H9 (cell line): ENCODE measurements at regions not wholly inside any gene's neighbourhood (a gene's known extent, or its start where the extent isn't known, plus 50 kb on each side); places are given as distances from the start of the nearest gene placed in this dataset.

Experiments used
- DNase-seq: peaks from one replicate; pipeline ENCODE4 v3.0.0-alpha.2; 2017
- H2AFZ ChIP-seq: one replicate; pipeline ENCODE4 v1.6.1; 2013; ENCODE audit warnings: mild to moderate bottlenecking, low read length, control low read depth, moderate library complexity
- H2AK5ac ChIP-seq: 2 replicates; pipeline ENCODE4 v1.6.1; 2013; ENCODE audit warnings: low read length, control low read depth, mixed read lengths; ENCODE audit not compliant: insufficient read length
- H2BK120ac ChIP-seq: one replicate; pipeline ENCODE4 v1.6.1; 2013; ENCODE audit warnings: low read depth, mild to moderate bottlenecking, low read length, control low read depth, inconsistent platforms; ENCODE audit not compliant: poor library complexity, severe bottlenecking
- H2BK12ac ChIP-seq: 2 replicates; pipeline ENCODE4 v1.6.1; 2013; ENCODE audit warnings: low read length, control low read depth, mixed read lengths, low read depth; ENCODE audit not compliant: insufficient read length
- H2BK15ac ChIP-seq: 2 replicates; pipeline ENCODE4 v1.6.1; 2013; ENCODE audit warnings: low read depth, low read length, control low read depth
- H2BK20ac ChIP-seq: one replicate; pipeline ENCODE4 v1.6.1; 2013; ENCODE audit warnings: low read depth, mild to moderate bottlenecking, low read length, control low read depth, inconsistent platforms; ENCODE audit not compliant: poor library complexity, severe bottlenecking
- H2BK5ac ChIP-seq: 2 replicates; pipeline ENCODE4 v1.6.1; 2013; ENCODE audit warnings: low read length, control low read depth, mixed read lengths; ENCODE audit not compliant: insufficient read length
- H3K14ac ChIP-seq: 2 replicates; pipeline ENCODE4 v1.6.1; 2013; ENCODE audit warnings: low read length, control low read depth; ENCODE audit not compliant: insufficient read depth
- H3K18ac ChIP-seq: 2 replicates; pipeline ENCODE4 v1.6.1; 2013; ENCODE audit warnings: low read depth, mild to moderate bottlenecking, mixed read lengths, low read length, control low read depth; ENCODE audit not compliant: insufficient read length
- H3K23ac ChIP-seq: 2 replicates; pipeline ENCODE4 v1.6.1; 2013; ENCODE audit warnings: low read length, control low read depth, mixed read lengths, low read depth; ENCODE audit not compliant: insufficient read length
- H3K23me2 ChIP-seq: 2 replicates; pipeline ENCODE4 v1.6.1; 2013; ENCODE audit warnings: low read depth, mild to moderate bottlenecking, mixed read lengths, low read length, control low read depth; ENCODE audit not compliant: insufficient read length, poor library complexity, severe bottlenecking
- H3K27ac ChIP-seq: 2 replicates; pipeline ENCODE4 v1.5.1; 2013; ENCODE audit warnings: low read length, control low read depth, mixed read lengths, low read depth; ENCODE audit not compliant: insufficient read length
- H3K27me3 ChIP-seq: 2 replicates; pipeline ENCODE4 v1.6.1; 2013; ENCODE audit warnings: low read length, control low read depth, inconsistent platforms; ENCODE audit not compliant: insufficient read depth
- H3K4ac ChIP-seq: 2 replicates; pipeline ENCODE4 v1.6.1; 2013; ENCODE audit warnings: low read depth, mild to moderate bottlenecking, control low read depth, inconsistent platforms, low read length, moderate library complexity
- H3K4me1 ChIP-seq: 2 replicates; pipeline ENCODE4 v1.6.1; 2013; ENCODE audit warnings: low read length, control low read depth, inconsistent platforms; ENCODE audit not compliant: insufficient read depth
- H3K4me2 ChIP-seq: 2 replicates; pipeline ENCODE4 v1.6.1; 2013; ENCODE audit warnings: low read length, control low read depth, mixed read lengths; ENCODE audit not compliant: insufficient read length, insufficient read depth
- H3K56ac ChIP-seq: 2 replicates; pipeline ENCODE4 v1.6.1; 2013; ENCODE audit warnings: low read depth, mild to moderate bottlenecking, mixed read lengths, low read length, control low read depth; ENCODE audit not compliant: insufficient read length
- H3K79me1 ChIP-seq: 2 replicates; pipeline ENCODE4 v1.6.1; 2013; ENCODE audit warnings: low read depth, mild to moderate bottlenecking, moderate library complexity, low read length, control low read depth, inconsistent platforms; ENCODE audit not compliant: insufficient read depth, poor library complexity, severe bottlenecking
- H3K79me2 ChIP-seq: 2 replicates; pipeline ENCODE4 v1.6.1; 2013; ENCODE audit warnings: low read length, control low read depth, inconsistent platforms; ENCODE audit not compliant: insufficient read depth
- H3K9ac ChIP-seq: 2 replicates; pipeline ENCODE4 v1.6.1; 2013; ENCODE audit warnings: low read length, control low read depth, mixed read lengths; ENCODE audit not compliant: insufficient read length; ENCODE audit errors: extremely low read depth
- H3K9me3 ChIP-seq: one replicate; pipeline ENCODE4 v1.6.1; 2013; ENCODE audit warnings: low read depth, low read length, inconsistent platforms; ENCODE audit not compliant: control insufficient read depth
- H3T11ph ChIP-seq: one replicate; pipeline ENCODE4 v1.6.1; 2013; ENCODE audit warnings: mild to moderate bottlenecking, low read length, control low read depth, inconsistent platforms
- H4K20me1 ChIP-seq: one replicate; pipeline ENCODE4 v1.6.1; 2013; ENCODE audit not compliant: control insufficient read depth, insufficient read length, insufficient read depth
- H4K5ac ChIP-seq: 2 replicates; pipeline ENCODE4 v1.6.1; 2013; ENCODE audit warnings: low read depth, mild to moderate bottlenecking, mixed read lengths, low read length, control low read depth; ENCODE audit not compliant: insufficient read length
- H4K8ac ChIP-seq: replicated peaks from 2 replicates; pipeline ENCODE4 v1.6.1; 2013; ENCODE audit warnings: low read length, control low read depth, mixed read lengths, low read depth; ENCODE audit not compliant: insufficient read length
- H4K91ac ChIP-seq: 2 replicates; pipeline ENCODE4 v1.6.1; 2013; ENCODE audit warnings: low read depth, mild to moderate bottlenecking, moderate library complexity, mixed read lengths, low read length, control low read depth; ENCODE audit not compliant: insufficient read length
- H3K27ac Mint-ChIP-seq, 3 experiments: 2 replicates in 2 of 3; 3 replicates in 1 of 3; pipeline ENCODE4 v1.8.0; 2020 to 2021; ENCODE audit warnings: mixed read lengths in 3 of 3, mild to moderate bottlenecking in 1 of 3, moderate library complexity in 1 of 3
- H3K27me3 Mint-ChIP-seq: 2 replicates; pipeline ENCODE4 v1.8.0; 2021; ENCODE audit warnings: low read depth, mild to moderate bottlenecking, moderate library complexity, mixed read lengths
- H3K36me3 Mint-ChIP-seq, 3 experiments: 2 replicates in 2 of 3; 3 replicates in 1 of 3; pipeline ENCODE4 v1.8.0; 2020 to 2021; ENCODE audit warnings: low read depth in 3 of 3, mixed read lengths in 3 of 3; ENCODE audit not compliant: insufficient read depth in 1 of 3
- H3K4me1 Mint-ChIP-seq, 2 experiments: 2 replicates each; pipeline ENCODE4 v1.8.0; 2020; ENCODE audit warnings: mixed read lengths in 2 of 2
- H3K4me3 Mint-ChIP-seq, 2 experiments: 2 replicates in 1 of 2; 3 replicates in 1 of 2; pipeline ENCODE4 v1.8.0; 2020 to 2021; ENCODE audit warnings: mild to moderate bottlenecking in 2 of 2, mixed read lengths in 2 of 2, moderate library complexity in 1 of 2
- H3K9me3 Mint-ChIP-seq, 2 experiments: 2 replicates in 1 of 2; 3 replicates in 1 of 2; pipeline ENCODE4 v1.8.0; 2020; ENCODE audit warnings: mild to moderate bottlenecking in 2 of 2, mixed read lengths in 2 of 2, moderate library complexity in 1 of 2
- CTCF ChIP-seq: fragments of 200-600 bp; sonication (generic); conservative IDR thresholded peaks from 3 replicates; pipeline ENCODE4 v1.8.0; 2021; ENCODE audit warnings: antibody characterized with exemption, mild to moderate bottlenecking
- WGBS: extraction: QIAGEN DNeasy Blood & Tissue Kit; methylation state at CpG from one replicate; pipeline ENCODE4 v1.1.7; 2013; ENCODE audit warnings: missing lambda C conversion rate, low lambda C conversion rate, mixed read lengths; ENCODE audit not compliant: insufficient read length; ENCODE audit errors: extremely low coverage; 5-methylcytosine and 5-hydroxymethylcytosine counted together

DNA sequence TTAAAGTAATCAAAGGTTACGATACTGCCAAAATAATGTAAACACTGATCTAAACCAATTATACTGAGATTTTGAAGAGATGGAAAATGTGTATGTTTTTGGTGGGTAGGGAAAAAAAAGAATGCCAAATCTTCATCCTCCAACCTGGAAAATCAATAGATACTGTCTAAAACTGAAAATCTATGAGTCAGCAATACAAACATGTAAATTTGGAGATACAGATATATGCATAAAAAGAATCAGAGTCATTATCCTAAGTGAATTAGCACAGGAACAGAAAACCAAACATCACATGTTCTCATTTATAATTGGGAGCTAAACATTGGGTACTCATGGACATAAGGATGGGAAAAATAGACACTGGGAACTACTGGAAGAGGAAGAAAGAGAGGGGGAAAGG is 197.4 kb upstream of the TRPC5 start:
- WGBS = no CpG with 5 or more reads among the region's 1 CpG
- no peak overlapping the region for H2BK12ac ChIP-seq

More for the DNA sequence above, 197.4 kb upstream of the TRPC5 start:
- no peak overlapping the region for H3K4me2 ChIP-seq
- no peak overlapping the region for H2BK20ac ChIP-seq
- H3K23me2 ChIP-seq = no peaks in the 10 kb centered on the region
- H4K8ac ChIP-seq = no peak overlapping the region
- H3K4me1 ChIP-seq = no peaks in the 10 kb centered on the region
- H3K79me1 ChIP-seq = no peaks in the 10 kb centered on the region
- H4K91ac ChIP-seq = no peak overlapping the region
- H2BK15ac ChIP-seq = no peak overlapping the region
- H2BK5ac ChIP-seq = no peak overlapping the region
- no peak overlapping the region for H3K27ac ChIP-seq
- Mint-ChIP-seq H3K4me1 (peaks cover 4 to 5% of the 10 kb centered on the region in 2 experiments; a peak in 2 of 4 replicates), H3K9me3 (no peaks in the 10 kb centered on the region; a peak in 1 of 5 replicates), H3K27ac (no peak overlapping the region), H3K27me3 (no peaks in the 10 kb centered on the region), H3K4me3 (no peak overlapping the region), H3K36me3 (no peaks in the 10 kb centered on the region)
- H2AFZ ChIP-seq = no peak overlapping the region
- H4K5ac ChIP-seq = no peak overlapping the region
- no peak for TF ChIP-seq CTCF
- no peak overlapping the region for H2BK120ac ChIP-seq
- no peak for DNase-seq
- H3T11ph ChIP-seq = no peak overlapping the region
- H4K20me1 ChIP-seq = no peaks in the 10 kb centered on the region
- no peak overlapping the region for H3K56ac ChIP-seq
- H3K23ac ChIP-seq = no peak overlapping the region
- H3K79me2 ChIP-seq = no peaks in the 10 kb centered on the region
- H3K4ac ChIP-seq = no peak overlapping the region
- H3K18ac ChIP-seq = no peak overlapping the region
- H3K27me3 ChIP-seq = no peaks in the 10 kb centered on the region
- no peak overlapping the region for H3K9ac ChIP-seq
- no peak overlapping the region for H2AK5ac ChIP-seq
- H3K9me3 ChIP-seq = no peaks in the 10 kb centered on the region
- no peak overlapping the region for H3K14ac ChIP-seq
